HTR-8/SVneo (cell line): ENCODE measurements at regions not wholly inside any gene's neighbourhood (a gene's known extent, or its start where the extent isn't known, plus 50 kb on each side); places are given as distances from the start of the nearest gene placed in this dataset.

Source experiments
- DNase-seq: peaks from one replicate; pipeline ENCODE4 v3.0.0; 2011; ENCODE audit warnings: low spot score, mixed read lengths; ENCODE audit not compliant: insufficient read length
- FAIRE-seq: peaks from 2 replicates; lab custom pipeline; 2011; peaks lifted over from hg19 to GRCh38; lab: Jason Lieb, UNC

GRCh38 chr20:60631585-60632287 lies 620.3 kb upstream of the CDH4 start:
- DNase-seq = no peak
- FAIRE-seq = no peak

DNA sequence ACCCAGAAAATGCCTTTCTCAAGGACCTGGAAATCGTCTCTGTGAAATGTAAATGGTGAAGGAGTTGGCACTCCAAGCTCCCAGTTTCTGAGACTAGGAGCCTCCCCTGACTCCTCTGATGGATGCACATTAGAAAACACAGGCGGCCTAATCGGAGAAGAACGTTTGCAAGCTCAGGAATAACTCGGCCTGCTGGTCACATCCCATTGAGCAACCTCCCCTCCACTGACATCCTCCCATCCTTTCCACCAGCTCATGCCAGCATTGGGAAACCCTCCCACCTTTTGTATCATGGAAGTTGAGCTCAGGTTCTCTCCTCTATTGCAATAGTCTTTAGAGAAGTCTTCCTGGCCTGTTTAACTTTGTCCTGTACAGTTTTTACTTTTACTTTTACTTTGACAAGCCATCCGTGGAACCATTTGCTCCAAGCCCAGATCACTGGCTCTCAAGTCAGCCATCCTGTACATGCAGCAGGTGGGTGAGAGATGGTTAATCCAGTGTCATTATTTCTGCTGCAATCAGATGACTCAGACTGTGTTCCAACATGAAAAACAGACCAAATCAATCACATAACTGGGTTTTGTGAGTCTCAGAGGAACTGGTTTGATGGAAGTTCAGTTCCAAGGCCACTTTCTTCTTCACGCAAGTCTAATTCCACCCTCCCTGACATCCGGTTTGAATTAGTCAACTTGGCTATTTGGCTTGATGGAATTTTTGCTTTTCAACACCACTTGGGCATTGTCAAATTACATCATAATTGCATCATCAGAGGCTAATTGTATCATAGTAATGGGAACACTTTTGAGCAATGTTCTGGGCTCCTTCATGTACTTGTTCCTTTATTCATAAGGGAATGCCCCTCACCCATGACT lies 619.4 kb upstream of the CDH4 start:
- FAIRE-seq (peak; percentile 70), DNase-seq (no peak)

DNA sequence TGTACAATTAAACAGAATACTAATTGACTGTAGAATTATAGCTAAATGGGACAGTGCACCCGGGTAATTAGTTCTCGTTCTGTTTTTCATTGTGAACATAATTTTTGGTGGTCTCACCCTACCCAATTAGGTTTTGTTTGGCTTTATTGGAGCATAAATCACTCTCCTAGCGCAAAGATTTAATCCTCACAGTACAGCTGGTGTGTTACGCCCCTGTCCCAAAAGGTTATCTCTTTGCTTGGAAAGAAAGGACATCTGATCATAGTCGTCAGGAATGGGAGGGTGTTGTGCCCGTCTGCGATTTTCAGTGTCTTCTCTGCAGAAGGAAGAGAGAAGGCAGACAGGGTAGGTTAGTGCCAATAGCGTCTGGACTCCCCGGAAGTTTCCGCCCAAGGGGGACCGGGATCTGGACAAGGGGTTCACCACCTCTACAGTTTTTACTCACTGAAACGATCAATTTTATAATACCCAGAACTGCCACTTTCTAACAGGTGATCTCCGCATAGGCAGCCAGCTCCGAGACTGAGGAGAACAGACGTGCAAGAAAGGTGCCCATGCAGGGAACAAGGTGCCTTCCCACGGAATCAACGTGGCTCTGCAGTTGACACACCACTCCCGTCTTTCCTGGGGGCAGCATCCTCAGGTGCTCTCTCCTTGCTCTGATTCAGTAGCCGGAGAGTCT lies 617.4 kb upstream of the CDH4 start:
- FAIRE-seq = peak; percentile 62

DNA sequence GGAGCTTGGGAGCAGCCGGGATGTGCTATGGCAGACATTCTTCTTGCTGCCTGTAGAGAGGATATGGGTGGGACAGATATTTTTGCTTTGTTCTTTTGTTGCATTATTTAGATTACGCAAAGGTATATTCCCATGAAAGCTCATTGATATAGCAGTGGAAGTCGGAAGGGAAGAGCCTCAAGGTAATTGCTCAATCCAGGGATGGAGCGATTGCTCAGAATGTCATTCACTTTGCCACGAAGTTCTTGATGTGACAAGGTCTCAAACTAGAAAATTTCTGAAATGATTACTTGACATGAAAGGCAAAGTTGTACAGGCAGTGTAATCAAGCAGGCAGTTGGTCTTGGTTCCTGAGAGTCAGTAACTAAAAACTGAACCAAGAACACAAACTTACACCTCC lies 615.6 kb upstream of the CDH4 start:
- FAIRE-seq (no peak), DNase-seq (no peak)

More for the DNA sequence above, 617.4 kb upstream of the CDH4 start:
- DNase-seq = no peak

GRCh38 chr20:60637801-60638200 lies 614.3 kb upstream of the CDH4 start:
- FAIRE-seq = no peak
- no peak for DNase-seq

DNA sequence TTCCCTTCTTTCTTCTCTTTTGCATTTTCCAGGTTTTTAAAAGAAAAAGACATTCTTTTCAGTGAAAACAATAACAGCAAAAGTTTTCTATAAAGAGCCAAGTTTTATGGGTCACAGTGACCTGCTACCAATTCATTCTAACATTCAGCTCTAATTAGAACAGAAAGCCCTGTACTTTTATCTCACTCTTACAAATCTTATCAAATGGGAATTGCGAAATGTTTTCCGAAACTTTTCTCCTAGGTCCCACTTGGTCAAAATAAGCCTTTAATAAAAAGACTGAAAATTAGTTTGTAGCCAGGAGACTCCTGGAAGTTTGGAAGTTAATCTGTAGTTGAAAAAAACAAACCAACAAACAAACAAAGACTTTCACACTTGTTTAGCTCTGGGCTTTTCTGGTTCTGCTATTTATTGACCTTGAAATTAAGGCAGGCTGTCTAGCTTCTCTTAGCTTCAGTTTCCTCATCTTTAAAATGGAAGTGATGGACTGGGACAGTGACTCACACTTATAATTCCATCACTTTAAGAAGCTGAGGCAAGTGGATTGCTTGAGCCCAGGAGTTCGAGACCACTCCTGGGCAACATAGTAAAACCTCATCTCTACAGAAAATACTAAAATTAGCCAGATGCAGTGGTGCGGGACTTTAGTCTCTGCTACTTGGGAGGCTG lies 613.5 kb upstream of the CDH4 start:
- FAIRE-seq (no peak), DNase-seq (no peak)

DNA sequence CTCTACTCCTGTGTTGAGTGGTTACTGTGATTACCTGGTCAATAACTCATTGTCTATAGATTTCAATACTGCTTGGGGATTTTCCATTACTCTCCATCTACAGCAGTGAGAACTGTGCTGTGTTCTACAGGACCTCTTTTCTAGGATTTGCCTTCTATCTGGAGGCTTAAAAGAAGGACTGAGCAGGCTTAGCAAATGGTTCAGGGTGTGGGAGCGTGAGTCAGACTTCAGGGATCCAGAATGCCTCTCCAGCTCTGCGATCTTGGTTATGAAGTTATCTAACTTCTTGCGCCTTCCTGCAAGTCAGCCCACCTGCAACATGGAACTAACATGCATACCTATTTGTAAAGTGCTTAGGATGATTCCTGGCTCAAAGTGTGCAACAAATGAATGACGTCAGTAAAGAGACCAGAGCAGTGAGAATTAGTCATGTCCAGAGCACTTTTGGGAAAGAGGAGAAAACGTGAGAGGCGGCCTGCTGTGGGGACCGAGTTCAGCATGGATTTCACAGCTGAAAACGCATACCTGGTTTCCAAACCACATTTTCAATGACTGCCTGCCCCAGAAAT lies 610.1 kb upstream of the CDH4 start:
- peak; percentile 40 for FAIRE-seq
- DNase-seq = no peak

- DNase-seq (no peak), FAIRE-seq (peak; percentile 49)
These were observed 609.5 kb upstream of the CDH4 start for GRCh38 chr20:60642541-60642940.

- peak; percentile 55 for FAIRE-seq
- DNase-seq = no peak
These were observed 603.5 kb upstream of the CDH4 start for GRCh38 chr20:60648556-60648955.

DNA sequence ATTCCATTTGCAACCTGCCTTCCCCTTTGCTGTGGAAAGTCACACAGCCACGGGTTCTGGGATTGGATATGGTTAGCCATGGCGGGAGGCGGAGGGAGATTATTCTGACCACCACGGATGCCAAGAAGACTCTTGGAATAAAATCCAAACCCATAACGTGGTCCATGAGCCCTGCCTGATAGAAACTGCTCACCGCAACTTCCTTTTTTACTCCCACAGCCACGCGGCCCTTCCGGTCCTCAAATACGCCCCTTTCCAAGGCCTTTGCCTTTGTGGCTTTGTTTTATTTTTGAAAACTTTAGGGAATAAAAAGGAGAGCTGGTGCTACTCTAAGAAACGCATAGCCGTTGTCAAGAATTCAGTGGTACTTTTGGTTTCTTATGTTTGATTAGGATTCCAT lies 602.5 kb upstream of the CDH4 start:
- FAIRE-seq (peak; percentile 13), DNase-seq (no peak)

GRCh38 chr20:60650087-60650486 lies 602.0 kb upstream of the CDH4 start:
- DNase-seq (no peak), FAIRE-seq (peak; percentile 100)

DNA sequence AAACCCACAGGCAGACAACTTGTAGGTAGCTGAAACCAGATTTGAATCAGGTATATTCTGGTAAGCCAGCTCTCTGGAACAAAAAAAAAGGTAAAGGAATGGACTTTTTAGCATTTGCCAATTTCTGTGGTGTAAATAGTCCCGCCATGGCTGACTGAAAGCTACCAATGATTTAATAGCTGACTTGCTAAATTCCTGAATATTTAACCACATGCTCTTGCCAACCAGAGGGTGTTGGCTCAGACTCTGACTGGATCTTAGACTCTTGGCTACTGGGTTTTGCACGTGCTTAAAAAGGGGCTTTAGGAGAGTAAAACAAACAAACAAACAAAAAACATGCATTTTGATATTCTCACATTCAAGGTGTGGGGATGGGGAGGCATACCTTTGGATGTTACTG lies 600.0 kb upstream of the CDH4 start:
- FAIRE-seq = no peak
- DNase-seq = no peak

DNA sequence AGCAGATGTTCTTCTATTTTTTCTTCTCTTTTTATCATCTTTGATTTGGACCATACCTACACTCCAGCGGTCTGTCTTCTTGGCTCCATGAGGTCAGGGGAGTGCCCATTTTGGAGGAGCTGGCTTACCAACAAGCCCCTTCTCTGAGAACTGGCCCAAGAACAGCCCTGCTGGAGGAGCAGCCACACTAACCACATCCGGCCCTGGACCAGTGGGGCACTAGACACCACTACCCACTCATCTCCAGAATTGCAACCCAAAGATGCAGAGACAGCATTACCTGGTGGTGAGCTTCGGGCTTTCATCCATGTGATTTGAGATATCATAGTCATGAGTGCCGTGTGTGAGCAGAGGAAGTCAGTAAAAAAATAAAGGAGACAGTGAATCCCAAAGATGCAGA lies 599.4 kb upstream of the CDH4 start:
- FAIRE-seq = no peak
- DNase-seq = no peak

DNA sequence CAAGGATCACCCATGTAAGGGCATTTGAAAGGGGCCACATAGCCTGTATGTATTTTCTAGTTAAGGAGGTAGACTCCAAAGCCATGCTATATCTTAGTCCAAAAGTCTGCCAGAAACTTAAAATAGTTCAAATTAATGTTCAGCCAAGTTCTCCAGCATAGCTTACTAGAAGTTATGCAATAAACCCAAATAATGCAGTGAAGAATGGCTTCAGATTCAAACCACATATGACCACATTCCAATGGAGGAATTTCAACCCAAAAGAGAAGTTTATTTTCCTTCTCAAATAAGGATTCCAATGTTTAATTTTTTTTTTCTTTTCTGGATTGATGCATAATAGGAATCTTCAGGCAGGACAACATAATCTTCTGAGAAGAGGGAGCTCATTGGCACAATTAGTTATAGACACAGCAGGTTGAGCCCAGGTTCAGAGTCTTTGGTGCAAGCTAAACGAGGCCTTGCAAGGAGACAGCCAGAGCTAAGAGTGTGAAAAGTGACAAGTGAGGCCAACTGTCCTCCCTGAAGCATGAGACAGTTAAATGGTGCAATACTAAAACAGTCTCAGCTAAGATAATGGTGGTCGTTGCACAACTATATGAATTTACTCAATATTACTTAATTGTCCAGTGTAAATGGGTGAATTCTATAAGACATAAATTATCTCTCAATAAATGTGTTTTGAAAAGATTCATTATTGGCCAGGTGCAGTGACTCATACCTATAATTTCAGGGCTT lies 598.8 kb upstream of the CDH4 start:
- FAIRE-seq (no peak), DNase-seq (no peak)

- peak; percentile 54 for FAIRE-seq
- DNase-seq = no peak
These were observed 593.4 kb upstream of the CDH4 start for GRCh38 chr20:60658681-60659080.

DNA sequence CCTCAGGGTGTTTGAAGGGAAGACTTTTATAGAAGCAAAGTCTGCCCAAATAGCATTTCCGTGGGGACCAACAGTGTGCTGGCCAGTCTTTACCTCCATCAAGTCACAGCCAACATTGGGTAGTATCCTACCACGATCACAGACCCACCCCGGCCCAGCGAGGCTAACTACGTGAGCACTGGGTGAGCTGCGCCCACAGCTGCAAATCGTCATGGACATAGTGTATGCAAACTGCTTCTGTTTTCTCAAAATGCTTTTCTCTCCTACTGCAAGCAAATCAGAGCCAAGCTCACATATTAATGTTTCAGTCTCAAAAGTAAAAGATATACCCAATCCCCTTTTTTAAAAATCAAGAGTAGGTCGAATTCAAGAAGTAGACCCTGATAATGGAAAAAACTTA lies 592.8 kb upstream of the CDH4 start:
- DNase-seq (no peak), FAIRE-seq (peak; percentile 46)

DNA sequence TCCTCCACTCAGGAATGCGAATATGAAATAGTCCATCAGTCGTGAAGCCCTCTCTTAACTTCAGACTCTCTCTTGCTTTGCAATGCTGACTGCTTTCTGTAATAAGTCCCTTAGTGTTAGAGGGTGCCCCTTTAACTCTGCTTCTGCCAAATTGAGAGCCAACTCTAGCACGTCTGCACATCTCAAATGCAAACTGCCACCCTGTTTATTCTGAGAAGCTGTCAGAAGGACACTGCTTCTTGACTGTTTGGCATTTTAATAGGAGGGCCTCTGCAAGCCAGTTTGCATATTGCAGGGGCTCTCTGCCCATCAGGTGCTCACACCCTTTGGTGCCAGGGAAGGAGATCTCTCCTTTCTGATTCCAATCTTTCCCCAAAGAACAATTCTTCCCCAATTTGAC lies 589.8 kb upstream of the CDH4 start:
- DNase-seq (no peak), FAIRE-seq (no peak)

DNA sequence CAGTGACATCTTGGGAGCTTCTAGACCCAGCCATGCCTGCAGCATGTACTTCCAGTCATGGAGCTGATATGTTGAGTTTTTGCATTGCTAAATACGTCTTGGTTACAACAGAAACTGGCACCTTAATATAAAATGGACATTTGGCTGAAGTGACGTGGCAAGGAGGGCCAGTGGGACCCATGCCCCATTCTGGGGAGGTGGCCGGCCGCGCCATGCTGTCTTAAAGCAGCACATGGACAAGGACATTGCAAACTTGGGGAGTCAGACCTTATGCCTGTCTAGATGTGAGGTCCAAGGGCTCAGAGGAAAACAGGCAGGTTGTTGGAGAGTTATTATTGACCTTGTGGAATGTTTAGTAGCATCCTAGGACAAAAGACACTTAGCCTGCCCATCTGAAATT lies 588.0 kb upstream of the CDH4 start:
- peak; percentile 38 for FAIRE-seq
- no peak for DNase-seq

DNA sequence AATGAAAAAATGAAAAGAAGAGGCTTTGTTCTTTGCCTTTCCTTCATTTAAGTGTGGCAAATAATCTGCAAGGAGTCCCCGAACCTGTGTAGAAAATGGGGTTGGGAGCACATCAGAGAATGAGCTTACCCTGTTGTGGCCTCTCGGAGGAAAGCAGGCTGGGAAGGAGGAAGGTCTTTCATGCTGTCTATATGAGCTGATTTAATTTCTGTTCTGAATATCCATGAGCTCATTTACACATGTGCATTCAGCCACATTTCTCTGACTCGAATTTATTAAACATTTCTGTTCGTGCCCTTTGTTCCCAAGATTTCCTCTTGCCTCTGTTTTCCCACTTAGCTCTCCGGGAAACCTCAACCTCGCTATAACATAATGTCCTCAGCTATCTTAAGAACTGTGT lies 584.4 kb upstream of the CDH4 start:
- FAIRE-seq = no peak
- DNase-seq = no peak

- no peak for DNase-seq
- FAIRE-seq = no peak
These were observed 582.9 kb upstream of the CDH4 start for GRCh38 chr20:60669211-60669610.
